Fibroblast of upper back skin (primary cell): ENCODE measurements at regions not wholly inside any gene's neighbourhood (a gene's known extent, or its start where the extent isn't known, plus 50 kb on each side); places are given as distances from the start of the nearest gene placed in this dataset.
A peak's percentile ranks its signal among the peaks of the same experiment; 100 is the strongest.
"Not testable (repeated sequence)": the region's sequence is repeated elsewhere in the genome, so short reads cannot be mapped to it uniquely, and the experiment has no call there.

Experiments used
- DNase-seq: peaks from one replicate; pipeline ENCODE4 v3.0.0-alpha.2; 2013

GRCh38 chr21:15204970-15205286 is 140.1 kb upstream of the NRIP1 start:
- no peak for DNase-seq

GRCh38 chr21:15206514-15206913 is 141.7 kb upstream of the NRIP1 start:
- no peak for DNase-seq

- no peak for DNase-seq
These were observed 142.4 kb upstream of the NRIP1 start for GRCh38 chr21:15207231-15207630.

GRCh38 chr21:15207635-15208370 is 143.0 kb upstream of the NRIP1 start:
- DNase-seq: no peak

GRCh38 chr21:15208786-15209185 is 144.0 kb upstream of the NRIP1 start:
- DNase-seq: no peak

GRCh38 chr21:15209224-15209623 is 144.4 kb upstream of the NRIP1 start:
- DNase-seq: no peak

GRCh38 chr21:15210235-15210678 is 145.5 kb upstream of the NRIP1 start:
- no peak for DNase-seq

- DNase-seq: no peak
These were observed 146.8 kb upstream of the NRIP1 start for GRCh38 chr21:15211491-15212133.

GRCh38 chr21:15212206-15212605 is 147.4 kb upstream of the NRIP1 start:
- DNase-seq: no peak

GRCh38 chr21:15218476-15218875 is 153.7 kb upstream of the NRIP1 start:
- not testable (repeated sequence) for DNase-seq

- DNase-seq: no peak
These were observed 154.2 kb upstream of the NRIP1 start for GRCh38 chr21:15219039-15219438.

- DNase-seq: no peak
These were observed 155.1 kb upstream of the NRIP1 start for GRCh38 chr21:15219894-15220293.

- peak; percentile 78 for DNase-seq
These were observed 157.1 kb upstream of the NRIP1 start for GRCh38 chr21:15221799-15222386.

- DNase-seq: peak; percentile 48
These were observed 157.9 kb upstream of the NRIP1 start for GRCh38 chr21:15222707-15223106.

GRCh38 chr21:15224346-15225086 is 159.7 kb upstream of the NRIP1 start:
- DNase-seq: peak; percentile 91

GRCh38 chr21:15227919-15228318 is 163.1 kb upstream of the NRIP1 start:
- no peak for DNase-seq

- DNase-seq: no peak
These were observed 164.6 kb upstream of the NRIP1 start for GRCh38 chr21:15229390-15229789.

GRCh38 chr21:15233611-15234010 is 168.8 kb upstream of the NRIP1 start:
- DNase-seq: no peak

- DNase-seq: no peak
These were observed 171.3 kb upstream of the NRIP1 start for GRCh38 chr21:15236111-15236510.

- DNase-seq: no peak
These were observed 176.0 kb upstream of the NRIP1 start for GRCh38 chr21:15240848-15241247.

- DNase-seq: no peak
These were observed 177.4 kb upstream of the NRIP1 start for GRCh38 chr21:15241997-15242736.

- no peak for DNase-seq
These were observed 178.1 kb upstream of the NRIP1 start for GRCh38 chr21:15242906-15243305.

GRCh38 chr21:15243406-15243805 is 178.6 kb upstream of the NRIP1 start:
- no peak for DNase-seq
